Activated CD4-positive, alpha-beta memory T cell treated with anti-CD3 and anti-CD28 coated beads, Interleukin-2, amount 10 ng/mL, durations not matched to agents 7 days and 5 days (primary cell): ENCODE measurements at regions not wholly inside any gene's neighbourhood (a gene's known extent, or its start where the extent isn't known, plus 50 kb on each side); places are given as distances from the start of the nearest gene placed in this dataset.

Experiments
- CTCF ChIA-PET: fragments of 350-600 bp; sonication (Branson Sonifier 250); formaldehyde crosslinking; loops from one replicate; lab custom pipeline; 2021; ENCODE audit warnings: antibody characterized with exemption, inconsistent platforms; lab: Charles Lee
- POLR2A ChIA-PET: fragments of 350-600 bp; sonication (Branson Sonifier 250); formaldehyde crosslinking; loops from one replicate; lab custom pipeline; 2021; ENCODE audit warnings: antibody characterized with exemption; lab: Charles Lee
- DNase-seq: peaks from one replicate; pipeline ENCODE4 v3.0.0-alpha.2; 2020
- H3K27ac Mint-ChIP-seq: one replicate; pipeline ENCODE4 v1.8.0; 2021; ENCODE audit warnings: mild to moderate bottlenecking, mixed read lengths
- H3K27me3 Mint-ChIP-seq: one replicate; pipeline ENCODE4 v1.8.0; 2021; ENCODE audit warnings: mixed read lengths
- H3K36me3 Mint-ChIP-seq: one replicate; pipeline ENCODE4 v1.8.0; 2021; ENCODE audit warnings: low read depth, mixed read lengths
- H3K4me1 Mint-ChIP-seq: one replicate; pipeline ENCODE4 v1.8.0; 2021; ENCODE audit warnings: mixed read lengths
- H3K4me3 Mint-ChIP-seq: one replicate; pipeline ENCODE4 v1.8.0; 2021; ENCODE audit warnings: mild to moderate bottlenecking, mixed read lengths
- H3K9me3 Mint-ChIP-seq: one replicate; pipeline ENCODE4 v1.8.0; 2021; ENCODE audit warnings: mixed read lengths

DNA sequence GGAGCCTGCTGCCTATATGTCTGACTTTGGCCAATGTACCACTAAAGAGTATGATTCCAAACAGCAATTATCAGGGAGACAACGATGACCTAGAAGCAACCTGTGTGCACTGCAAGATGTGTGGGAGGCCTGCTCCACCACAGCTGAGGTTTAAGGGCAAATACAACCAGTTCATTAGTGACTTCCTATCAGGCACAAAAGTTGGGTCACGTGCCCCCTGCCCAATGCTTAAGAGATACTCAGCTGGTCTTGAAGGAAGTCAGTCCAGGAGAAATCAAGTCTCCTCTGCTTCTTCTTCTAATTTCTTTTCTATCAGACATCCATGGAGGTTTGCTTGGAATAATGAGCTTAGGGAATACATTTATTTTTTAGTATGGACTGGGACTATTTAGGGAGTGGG, 296.0 kb downstream of the HLX start:
- no peaks in the 10 kb centered on the region for H3K36me3 Mint-ChIP-seq

DNA sequence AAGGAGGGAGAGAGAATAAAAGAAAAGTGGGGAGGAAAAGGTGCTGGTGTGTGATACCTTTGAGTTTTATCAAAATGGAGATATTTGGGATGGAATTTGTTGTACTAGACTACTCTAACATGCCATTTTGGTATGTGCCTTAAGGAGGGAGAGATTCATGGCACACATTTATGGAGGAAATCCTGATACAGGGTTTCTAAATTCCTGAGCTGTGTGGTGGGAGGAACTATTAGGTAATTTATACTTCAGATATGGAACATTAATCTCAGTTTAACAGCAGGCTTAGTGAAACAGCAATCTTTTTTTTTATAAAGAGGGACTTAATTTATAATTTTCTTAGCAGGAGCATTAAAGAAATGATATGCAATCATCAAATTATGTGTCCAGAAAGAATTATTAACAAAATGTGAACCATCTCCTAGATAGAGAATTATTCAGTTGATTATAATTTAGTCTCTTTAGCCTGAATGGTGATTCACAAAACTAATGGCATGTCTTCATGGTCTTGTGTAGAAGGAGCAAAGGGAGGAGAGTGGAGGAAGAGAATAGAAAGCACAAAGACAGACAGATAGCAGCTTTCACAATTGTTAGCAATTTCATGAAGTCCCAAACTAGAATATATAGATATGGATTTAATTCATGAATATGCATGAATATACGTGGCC, 301.6 kb downstream of the HLX start:
- Mint-ChIP-seq H3K4me1 (no peaks in the 10 kb centered on the region), H3K27me3 (no peaks in the 10 kb centered on the region), H3K36me3 (no peaks in the 10 kb centered on the region), H3K27ac (no peak overlapping the region), H3K9me3 (no peaks in the 10 kb centered on the region), H3K4me3 (no peak overlapping the region)
- POLR2A ChIA-PET: no interaction called here
- CTCF ChIA-PET: no interaction called here
- no peak for DNase-seq

More for the DNA sequence above, 296.0 kb downstream of the HLX start:
- POLR2A ChIA-PET: no interaction called here
- Mint-ChIP-seq H3K4me3 (no peak overlapping the region), H3K27me3 (no peaks in the 10 kb centered on the region), H3K9me3 (no peaks in the 10 kb centered on the region), H3K4me1 (no peaks in the 10 kb centered on the region), H3K27ac (no peak overlapping the region)
- DNase-seq: no peak
- CTCF ChIA-PET: no interaction called here

DNA sequence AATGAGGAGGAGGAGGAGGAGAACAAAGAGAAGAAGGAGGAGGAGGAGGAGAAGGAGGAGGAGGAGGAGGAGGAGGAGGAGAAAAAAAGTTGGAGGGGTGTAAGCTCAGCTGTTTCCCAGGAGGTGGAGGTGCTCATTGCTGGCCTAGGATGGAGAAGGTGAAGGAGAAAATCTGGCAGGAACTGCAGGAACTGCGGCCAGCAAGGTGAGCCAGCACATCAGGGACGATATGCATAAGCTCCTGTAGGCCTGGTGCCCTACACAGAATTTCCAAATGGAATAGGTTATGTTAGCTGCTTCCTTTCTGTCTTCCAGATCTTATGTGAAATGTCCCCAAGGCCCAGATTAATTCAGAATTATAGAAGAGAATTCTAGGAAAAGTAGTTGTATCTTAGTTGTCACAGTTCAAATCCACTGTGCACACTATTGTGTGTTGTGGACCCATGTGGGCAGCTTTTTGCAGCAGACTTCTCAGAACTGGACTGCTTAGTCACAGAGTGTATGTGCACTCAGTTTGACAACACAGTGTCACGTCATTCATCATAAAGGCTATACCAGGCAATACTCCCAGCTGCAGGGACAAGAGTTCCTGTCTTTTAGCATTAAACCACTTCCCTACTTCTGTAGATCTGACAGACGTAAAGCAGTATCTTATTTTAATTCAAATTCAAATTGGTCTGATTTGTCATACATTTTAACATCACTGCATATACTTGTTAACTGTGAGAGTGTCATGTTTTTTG, 303.7 kb downstream of the HLX start:
- H3K4me3 Mint-ChIP-seq: no peak overlapping the region
- H3K27ac Mint-ChIP-seq: no peak overlapping the region
- no peaks in the 10 kb centered on the region for H3K36me3 Mint-ChIP-seq
- ChIA-PET POLR2A (no interaction called here), CTCF (interaction anchor here (1.3 kb wide), 1 partner anchor 21 kb away, joined by 6 read pairs; no protein-coding TSS in a partner anchor)
- no peaks in the 10 kb centered on the region for H3K4me1 Mint-ChIP-seq
- no peaks in the 10 kb centered on the region for H3K27me3 Mint-ChIP-seq
- DNase-seq: no peak
- no peaks in the 10 kb centered on the region for H3K9me3 Mint-ChIP-seq

DNA sequence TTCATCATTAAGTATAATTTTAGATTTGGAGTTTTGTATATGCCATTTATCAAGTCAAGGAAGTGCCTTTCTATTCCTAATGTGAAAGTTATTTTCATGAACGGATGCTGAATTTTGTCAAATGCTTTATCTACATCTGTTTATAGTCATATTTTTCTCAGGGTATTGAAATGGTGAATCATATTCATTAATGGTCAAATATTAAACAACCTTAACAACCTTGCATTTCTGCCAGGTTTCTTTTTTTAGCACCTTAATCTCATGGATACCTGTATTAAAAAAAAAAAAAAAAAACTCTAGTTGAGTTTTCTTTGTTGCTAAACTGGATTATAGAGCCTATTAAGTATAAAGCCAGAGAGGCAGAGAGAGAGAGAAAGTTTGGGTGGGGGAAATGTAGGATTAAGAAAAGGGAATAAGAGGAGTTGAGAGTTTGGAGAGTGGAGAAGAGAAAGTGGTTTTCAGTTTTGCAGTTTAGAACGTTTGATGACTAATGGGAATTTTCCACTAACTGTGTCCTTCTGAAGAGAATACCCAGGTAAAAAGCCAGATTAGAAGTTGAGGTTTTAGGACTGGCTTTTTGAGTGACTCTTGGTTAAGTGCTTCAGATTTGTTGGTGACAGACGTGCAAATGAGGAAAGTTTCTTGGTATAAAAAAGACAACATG, 305.0 kb downstream of the HLX start:
- ChIA-PET POLR2A (no interaction called here), CTCF (no interaction called here)
- Mint-ChIP-seq H3K27ac (no peak overlapping the region), H3K36me3 (no peaks in the 10 kb centered on the region), H3K9me3 (no peaks in the 10 kb centered on the region), H3K4me1 (no peaks in the 10 kb centered on the region), H3K4me3 (no peak overlapping the region), H3K27me3 (no peaks in the 10 kb centered on the region)
- DNase-seq: no peak

DNA sequence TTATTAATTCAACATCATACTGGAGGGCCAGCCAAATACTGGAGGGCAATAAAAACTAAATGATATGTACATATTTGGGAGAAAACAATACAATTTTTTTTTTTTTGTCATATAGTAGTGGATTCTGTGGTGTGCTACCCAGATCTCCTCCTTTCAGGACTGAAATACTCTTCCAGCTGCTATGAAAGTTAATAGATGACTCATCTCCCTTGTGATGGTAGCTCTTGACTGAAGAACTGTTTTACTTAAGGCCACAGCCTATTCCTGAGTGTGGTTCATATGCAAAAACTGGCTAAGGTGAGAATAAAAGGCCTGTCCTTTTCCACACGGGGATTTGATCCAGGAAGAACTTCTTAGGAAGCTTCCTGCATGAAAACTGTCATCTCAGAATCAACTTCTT, 307.9 kb downstream of the HLX start:
- H3K4me3 Mint-ChIP-seq: no peak overlapping the region
- POLR2A ChIA-PET: no interaction called here
- no peak for DNase-seq
- no peaks in the 10 kb centered on the region for H3K9me3 Mint-ChIP-seq
- CTCF ChIA-PET: interaction anchor here (3.5 kb wide), 1 partner anchor 16 kb away, joined by 14 read pairs; no protein-coding TSS in a partner anchor
- H3K4me1 Mint-ChIP-seq: no peaks in the 10 kb centered on the region
- no peak overlapping the region for H3K27ac Mint-ChIP-seq
- H3K36me3 Mint-ChIP-seq: no peaks in the 10 kb centered on the region
- H3K27me3 Mint-ChIP-seq: no peaks in the 10 kb centered on the region

DNA sequence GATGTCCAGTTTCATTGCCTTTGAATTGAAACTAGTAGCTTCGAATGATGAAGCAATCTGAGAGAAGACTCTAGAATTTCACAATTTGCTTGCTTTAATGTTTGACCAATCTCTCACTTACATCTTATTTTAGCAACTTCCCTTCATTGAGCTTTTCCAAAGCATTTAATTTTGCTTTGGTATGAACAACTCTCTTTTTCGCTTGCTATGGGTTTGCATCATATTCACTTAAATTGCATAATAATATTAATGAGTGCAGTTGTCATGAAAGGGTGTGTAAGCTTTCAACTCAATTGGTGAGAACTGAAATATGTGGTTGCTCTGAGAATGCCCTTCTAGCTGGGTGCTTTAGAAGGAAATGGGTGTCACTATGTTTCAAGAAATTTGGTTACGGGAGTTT, 309.2 kb downstream of the HLX start:
- no peaks in the 10 kb centered on the region for H3K9me3 Mint-ChIP-seq
- H3K4me1 Mint-ChIP-seq: no peaks in the 10 kb centered on the region
- no peaks in the 10 kb centered on the region for H3K27me3 Mint-ChIP-seq
- POLR2A ChIA-PET: no interaction called here
- H3K36me3 Mint-ChIP-seq: no peaks in the 10 kb centered on the region
- CTCF ChIA-PET: interaction anchor here (3.5 kb wide), 1 partner anchor 15 kb away, joined by 14 read pairs; no protein-coding TSS in a partner anchor
- H3K4me3 Mint-ChIP-seq: no peak overlapping the region
- H3K27ac Mint-ChIP-seq: no peak overlapping the region
- no peak for DNase-seq

DNA sequence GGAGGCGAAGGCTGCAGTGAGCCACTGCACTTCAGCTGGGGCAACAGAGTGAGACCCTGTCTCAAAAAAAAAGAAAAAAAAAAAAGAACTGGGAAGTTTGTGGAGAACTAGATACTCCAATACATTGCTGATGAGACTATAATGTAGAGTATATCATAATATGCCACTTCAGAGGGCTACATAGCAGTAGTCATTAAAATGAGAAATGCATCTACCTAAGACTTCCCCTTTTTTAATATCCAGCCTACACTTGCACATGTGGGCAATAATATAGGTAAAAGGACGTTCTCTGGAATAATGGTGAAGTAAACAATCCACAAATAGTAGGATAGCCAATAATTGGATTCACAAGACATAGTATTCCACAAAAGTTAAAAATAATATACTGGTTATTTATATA, 311.0 kb downstream of the HLX start:
- Mint-ChIP-seq H3K4me3 (no peak overlapping the region), H3K4me1 (no peaks in the 10 kb centered on the region), H3K27ac (no peak overlapping the region), H3K9me3 (no peaks in the 10 kb centered on the region), H3K27me3 (no peaks in the 10 kb centered on the region), H3K36me3 (no peaks in the 10 kb centered on the region)
- CTCF ChIA-PET: interaction anchor here (0.8 to 1.1 kb wide), 2 partner anchors 12 to 13 kb away, joined by 3 read pairs; no protein-coding TSS in a partner anchor
- no peak for DNase-seq
- POLR2A ChIA-PET: no interaction called here

DNA sequence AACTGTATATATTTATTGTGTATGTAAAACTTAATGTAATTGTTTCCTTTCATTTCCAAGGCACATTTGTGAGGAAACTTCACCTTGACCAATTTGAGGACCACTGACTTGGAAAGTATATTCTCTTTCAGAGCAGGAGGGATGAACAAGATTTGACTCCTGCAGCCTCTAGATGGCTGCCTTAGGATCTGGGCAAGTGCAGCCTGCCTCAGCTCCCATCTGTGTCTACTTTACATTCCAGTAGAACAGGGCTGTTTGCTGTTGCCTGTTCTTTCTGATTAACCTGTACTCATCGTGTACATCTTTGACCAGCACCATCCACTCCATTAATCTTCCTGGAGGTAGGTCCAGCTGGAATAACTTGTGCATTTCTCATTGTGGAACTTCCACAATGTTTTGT, 312.8 kb downstream of the HLX start:
- Mint-ChIP-seq H3K27me3 (no peaks in the 10 kb centered on the region), H3K4me3 (no peak overlapping the region), H3K9me3 (no peaks in the 10 kb centered on the region), H3K36me3 (no peaks in the 10 kb centered on the region), H3K4me1 (no peaks in the 10 kb centered on the region), H3K27ac (no peak overlapping the region)
- ChIA-PET POLR2A (no interaction called here), CTCF (no interaction called here)
- no peak for DNase-seq

DNA sequence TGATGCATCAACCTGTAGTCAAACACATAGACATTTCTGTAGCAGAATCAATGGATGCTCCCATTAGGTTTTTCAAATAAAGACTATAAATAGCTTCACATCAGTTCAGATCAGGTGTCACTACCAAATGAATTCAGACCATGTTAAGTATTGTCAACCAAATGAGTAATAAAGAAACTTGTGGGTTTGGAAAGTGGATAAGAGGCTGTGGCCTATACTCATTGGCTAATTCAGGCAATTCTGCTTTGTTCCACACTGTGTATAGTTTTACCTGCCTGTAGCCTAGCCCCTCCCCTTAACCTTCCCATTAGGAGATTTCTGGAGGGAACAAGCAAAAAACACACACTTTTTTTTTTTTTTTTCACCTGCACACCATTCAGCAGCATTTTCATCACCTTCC, 321.2 kb downstream of the HLX start:
- no peak for DNase-seq
- Mint-ChIP-seq H3K9me3 (no peaks in the 10 kb centered on the region), H3K27me3 (no peaks in the 10 kb centered on the region), H3K36me3 (no peaks in the 10 kb centered on the region), H3K4me1 (peaks cover 4% of the 10 kb centered on the region), H3K27ac (no peak overlapping the region), H3K4me3 (no peak overlapping the region)
- POLR2A ChIA-PET: no interaction called here
- CTCF ChIA-PET: interaction anchor here (0.6 to 0.7 kb wide), 2 partner anchors 238 to 1117 kb away, joined by 3 to 4 read pairs; no protein-coding TSS in a partner anchor

DNA sequence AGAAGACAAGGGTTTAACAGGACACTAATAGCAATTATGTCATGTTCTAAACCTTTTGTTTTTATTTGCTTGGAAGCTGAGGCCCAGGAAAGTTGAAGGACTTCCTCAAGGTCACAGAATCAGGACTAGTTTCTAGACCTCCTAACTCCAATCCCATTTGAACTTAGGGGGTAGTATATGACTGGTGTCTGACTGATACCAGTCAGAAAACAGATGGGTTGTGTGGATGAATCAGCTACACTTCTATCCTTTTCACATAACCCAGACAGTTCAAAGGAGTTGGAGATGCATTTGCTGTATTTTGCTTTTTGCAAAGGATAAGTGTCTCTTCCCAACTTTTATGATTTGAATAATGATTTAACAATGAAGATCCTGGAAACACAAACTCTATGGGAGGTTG, 322.5 kb downstream of the HLX start:
- no peak for DNase-seq
- no peaks in the 10 kb centered on the region for H3K9me3 Mint-ChIP-seq
- H3K36me3 Mint-ChIP-seq: no peaks in the 10 kb centered on the region
- CTCF ChIA-PET: interaction anchor here (1.0 to 3.0 kb wide), 3 partner anchors 12 to 62 kb away, joined by 3 to 14 read pairs (median 3); no protein-coding TSS in a partner anchor
- no peaks in the 10 kb centered on the region for H3K27me3 Mint-ChIP-seq
- POLR2A ChIA-PET: no interaction called here
- H3K4me3 Mint-ChIP-seq: no peak overlapping the region
- peaks cover 4% of the 10 kb centered on the region for H3K4me1 Mint-ChIP-seq
- H3K27ac Mint-ChIP-seq: no peak overlapping the region

DNA sequence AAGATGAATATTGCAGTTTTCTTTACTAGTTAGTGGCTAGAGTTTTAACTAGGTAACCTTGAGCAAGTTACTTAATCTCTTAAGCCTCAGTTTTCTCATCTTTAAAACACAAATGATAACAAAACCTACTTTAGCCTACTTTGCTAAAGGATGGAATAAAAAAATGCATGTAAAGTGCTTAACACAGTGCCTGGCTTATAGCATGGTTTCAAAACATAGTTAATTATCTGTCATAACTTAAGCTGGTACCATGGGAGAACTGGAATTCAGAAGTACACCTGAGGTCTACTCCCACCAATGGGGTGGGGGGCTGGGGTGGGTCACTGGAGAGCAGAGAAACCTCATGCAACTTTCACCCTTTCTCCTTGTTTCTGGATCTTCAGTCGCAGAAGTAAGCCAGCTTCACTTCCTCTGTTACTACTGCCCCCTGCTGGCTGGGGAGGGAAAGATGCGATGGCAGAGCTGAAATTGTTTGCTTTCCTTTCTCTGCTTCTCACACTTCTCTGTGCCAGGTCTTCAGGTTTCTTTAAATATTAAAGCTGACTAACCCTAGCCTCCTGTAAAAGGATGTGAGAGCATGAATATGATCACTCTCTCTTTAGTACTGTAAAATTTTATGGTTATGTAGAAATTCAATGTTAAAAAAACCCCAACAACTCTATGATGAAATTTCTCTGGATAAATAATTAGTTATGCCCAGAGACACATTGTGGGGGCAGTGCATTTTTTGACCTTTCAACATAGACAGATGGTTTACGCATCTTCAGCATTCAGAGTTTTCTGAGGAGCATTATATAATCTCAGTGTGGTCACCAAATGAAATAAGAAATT, 324.2 kb downstream of the HLX start:
- peak; percentile 68 for DNase-seq
- no peaks in the 10 kb centered on the region for H3K27me3 Mint-ChIP-seq
- H3K36me3 Mint-ChIP-seq: no peaks in the 10 kb centered on the region
- ChIA-PET CTCF (interaction anchor here (1.0 to 3.0 kb wide), 14 partner anchors 13 to 394 kb away, joined by 3 to 14 read pairs (median 3); no protein-coding TSS in a partner anchor), POLR2A (no interaction called here)
- H3K27ac Mint-ChIP-seq: no peak overlapping the region
- H3K4me1 Mint-ChIP-seq: peaks cover 4% of the 10 kb centered on the region
- H3K9me3 Mint-ChIP-seq: no peaks in the 10 kb centered on the region
- H3K4me3 Mint-ChIP-seq: no peak overlapping the region

DNA sequence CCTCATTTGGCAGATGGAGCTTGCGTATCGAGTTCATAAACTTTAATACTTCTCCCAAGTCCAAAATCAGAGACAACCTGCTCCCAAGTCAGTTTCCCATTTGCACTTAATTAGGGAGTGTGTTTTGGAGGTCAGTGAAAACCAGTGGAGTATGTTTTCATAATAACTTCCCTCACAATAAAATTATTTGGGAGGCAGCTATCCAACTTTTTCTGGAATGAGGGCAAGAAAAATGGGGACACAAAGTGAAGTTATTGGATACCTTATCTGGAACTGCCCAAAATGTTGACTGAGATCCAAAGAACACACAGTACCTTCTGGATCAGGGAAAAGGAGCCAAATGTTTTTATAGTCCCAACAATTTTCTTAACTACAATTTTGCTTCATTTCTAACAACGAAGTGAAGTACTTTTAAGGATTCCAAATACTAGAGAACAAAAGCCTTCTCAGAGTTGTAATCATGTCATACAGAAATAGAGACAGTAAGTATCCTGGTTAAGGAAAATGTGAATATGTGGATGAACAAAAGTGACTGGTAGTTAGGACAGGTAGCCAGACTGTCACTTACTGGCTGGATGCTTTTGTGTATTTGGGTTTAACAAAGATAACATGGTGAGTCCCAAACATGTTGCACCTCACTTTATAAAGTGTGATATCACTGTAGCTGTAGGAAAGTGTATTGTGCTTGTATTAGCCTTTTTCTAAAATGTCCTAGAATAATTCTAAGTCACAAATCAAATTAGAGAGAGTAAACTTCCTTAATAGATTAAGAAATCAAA, 325.0 kb downstream of the HLX start:
- peaks cover 4% of the 10 kb centered on the region for H3K4me1 Mint-ChIP-seq
- H3K9me3 Mint-ChIP-seq: no peaks in the 10 kb centered on the region
- no peak overlapping the region for H3K4me3 Mint-ChIP-seq
- no peak for DNase-seq
- H3K27me3 Mint-ChIP-seq: no peaks in the 10 kb centered on the region
- ChIA-PET POLR2A (no interaction called here), CTCF (interaction anchor here (1.0 to 3.0 kb wide), 13 partner anchors 14 to 395 kb away, joined by 3 to 14 read pairs (median 3); no protein-coding TSS in a partner anchor)
- H3K27ac Mint-ChIP-seq: no peak overlapping the region
- no peaks in the 10 kb centered on the region for H3K36me3 Mint-ChIP-seq
